LNCaP clone FGC (cell line): ENCODE measurements at regions not wholly inside any gene's neighbourhood (a gene's known extent, or its start where the extent isn't known, plus 50 kb on each side); places are given as distances from the start of the nearest gene placed in this dataset.

Experiments
- DNase-seq: peaks from one replicate; pipeline ENCODE4 v3.0.0-alpha.2; 2011; ENCODE audit warnings: low read depth
- H3K4me3 ChIP-seq: 2 replicates; pipeline ENCODE4 v1.5.1; 2011; ENCODE audit warnings: mild to moderate bottlenecking, low read depth, low read length, control low read depth
- TF ChIP-seq, protein P1 (sequence below): IDR thresholded peaks from 2 replicates; pipeline ENCODE4 v1.5.1; 2012; ENCODE audit warnings: mild to moderate bottlenecking; ENCODE audit not compliant: control insufficient read depth, insufficient read depth; ENCODE audit errors: extremely low read depth

GRCh38 chr1:149846593-149847466 is 52.5 kb upstream of the BOLA1 start:
- TF ChIP-seq, protein P1, sequence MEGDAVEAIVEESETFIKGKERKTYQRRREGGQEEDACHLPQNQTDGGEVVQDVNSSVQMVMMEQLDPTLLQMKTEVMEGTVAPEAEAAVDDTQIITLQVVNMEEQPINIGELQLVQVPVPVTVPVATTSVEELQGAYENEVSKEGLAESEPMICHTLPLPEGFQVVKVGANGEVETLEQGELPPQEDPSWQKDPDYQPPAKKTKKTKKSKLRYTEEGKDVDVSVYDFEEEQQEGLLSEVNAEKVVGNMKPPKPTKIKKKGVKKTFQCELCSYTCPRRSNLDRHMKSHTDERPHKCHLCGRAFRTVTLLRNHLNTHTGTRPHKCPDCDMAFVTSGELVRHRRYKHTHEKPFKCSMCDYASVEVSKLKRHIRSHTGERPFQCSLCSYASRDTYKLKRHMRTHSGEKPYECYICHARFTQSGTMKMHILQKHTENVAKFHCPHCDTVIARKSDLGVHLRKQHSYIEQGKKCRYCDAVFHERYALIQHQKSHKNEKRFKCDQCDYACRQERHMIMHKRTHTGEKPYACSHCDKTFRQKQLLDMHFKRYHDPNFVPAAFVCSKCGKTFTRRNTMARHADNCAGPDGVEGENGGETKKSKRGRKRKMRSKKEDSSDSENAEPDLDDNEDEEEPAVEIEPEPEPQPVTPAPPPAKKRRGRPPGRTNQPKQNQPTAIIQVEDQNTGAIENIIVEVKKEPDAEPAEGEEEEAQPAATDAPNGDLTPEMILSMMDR = no peak
- DNase-seq = no peak
- H3K4me3 ChIP-seq = no peak overlapping the region

GRCh38 chr1:149848340-149849110 is 50.8 kb upstream of the BOLA1 start:
- DNase-seq = peak; percentile 28
- TF ChIP-seq, protein P1 = no peak
- H3K4me3 ChIP-seq = peak overlapping the region; percentile 69

DNA sequence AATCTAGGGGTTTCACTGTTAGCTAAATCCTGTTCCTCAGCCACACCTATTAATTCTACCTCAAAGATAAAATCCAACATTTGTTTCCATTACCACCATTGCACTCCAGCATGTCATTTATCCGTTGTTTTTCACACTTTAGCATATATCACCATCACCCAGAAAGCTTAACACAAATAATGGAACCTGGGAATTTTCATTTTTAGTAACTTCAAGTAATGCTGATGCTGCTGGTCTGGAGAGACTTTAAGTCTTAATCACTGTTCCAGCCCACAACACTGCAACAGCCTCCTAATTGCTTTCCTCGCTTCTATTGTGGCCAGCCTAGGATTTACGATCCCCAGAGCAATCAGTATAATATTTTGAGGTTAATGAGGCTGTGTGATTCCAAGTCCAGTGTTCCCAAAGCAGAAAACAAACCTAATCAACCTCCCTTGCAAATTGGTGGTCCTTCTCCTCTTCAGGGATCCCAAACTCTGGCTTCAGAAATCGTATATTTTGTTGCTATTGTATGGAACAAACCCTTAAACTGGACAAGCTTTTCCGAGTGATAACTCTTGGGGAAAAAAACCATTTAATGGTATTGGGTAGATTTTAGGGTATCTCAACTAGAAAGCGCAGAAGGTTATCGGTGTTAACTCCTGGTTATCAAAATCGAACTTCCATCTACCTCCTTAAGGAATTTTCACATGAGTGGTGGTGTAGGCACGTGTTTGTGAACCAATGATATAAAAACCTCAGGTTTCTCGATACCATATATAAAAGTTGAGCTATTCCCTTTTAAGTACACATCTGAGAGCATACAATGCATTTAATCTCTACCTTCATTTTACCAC is 50.0 kb upstream of the BOLA1 start:
- TF ChIP-seq, protein P1 = no peak
- DNase-seq = no peak
- H3K4me3 ChIP-seq = peak overlapping the region; percentile 69
